ENCODE measurements at regions not wholly inside any gene's neighbourhood (a gene's known extent, or its start where the extent isn't known, plus 50 kb on each side); places are given as distances from the start of the nearest gene placed in this dataset.
"Not testable (repeated sequence)": the region's sequence is repeated elsewhere in the genome, so short reads cannot be mapped to it uniquely, and the experiment has no call there.

DNA sequence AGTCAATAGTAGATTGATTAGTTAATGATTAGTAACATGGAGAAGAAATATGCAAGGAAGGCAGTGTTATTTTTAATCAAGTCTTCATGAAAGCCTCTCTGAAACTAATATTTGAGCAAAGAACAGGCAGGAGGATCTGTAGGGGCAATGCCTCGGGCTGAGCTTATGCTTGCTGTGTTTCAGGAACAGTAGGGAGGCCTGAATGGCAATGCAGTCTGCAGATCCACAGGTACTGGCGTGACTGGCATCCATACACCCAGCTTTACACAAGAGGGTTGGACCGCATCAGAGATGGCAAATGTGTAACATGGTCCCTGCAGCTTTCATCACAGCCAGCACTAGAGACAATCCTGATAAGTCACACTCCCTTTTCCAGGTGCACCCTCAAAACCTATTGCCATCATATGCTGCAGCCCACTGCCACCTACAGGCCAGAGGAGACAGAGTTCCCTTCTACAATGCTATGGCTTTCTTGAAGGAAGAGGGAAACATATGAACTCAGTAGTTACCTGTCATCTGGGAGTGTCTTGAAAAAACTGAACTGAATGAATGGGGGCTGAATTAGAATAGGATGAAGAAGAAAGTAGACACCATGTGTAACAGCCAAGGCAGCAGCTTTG is 582.4 kb upstream of the RAB6C start:
- H3K9me3 ChIP-seq: no peaks in the 10 kb centered on the region

GRCh38 chr2:129400826-129401225 is 578.6 kb upstream of the RAB6C start:
- Histone ChIP-seq H3K4me3 (ENCODE audit: low read depth, low read length) (no peak overlapping the region), H3K27me3 (no peaks in the 10 kb centered on the region), H3K9me3 (no peaks in the 10 kb centered on the region), H3K4me1 (no peaks in the 10 kb centered on the region), H3K36me3 (no peaks in the 10 kb centered on the region)
- peak; percentile 25 for DNase-seq
- TF ChIP-seq, protein P1, sequence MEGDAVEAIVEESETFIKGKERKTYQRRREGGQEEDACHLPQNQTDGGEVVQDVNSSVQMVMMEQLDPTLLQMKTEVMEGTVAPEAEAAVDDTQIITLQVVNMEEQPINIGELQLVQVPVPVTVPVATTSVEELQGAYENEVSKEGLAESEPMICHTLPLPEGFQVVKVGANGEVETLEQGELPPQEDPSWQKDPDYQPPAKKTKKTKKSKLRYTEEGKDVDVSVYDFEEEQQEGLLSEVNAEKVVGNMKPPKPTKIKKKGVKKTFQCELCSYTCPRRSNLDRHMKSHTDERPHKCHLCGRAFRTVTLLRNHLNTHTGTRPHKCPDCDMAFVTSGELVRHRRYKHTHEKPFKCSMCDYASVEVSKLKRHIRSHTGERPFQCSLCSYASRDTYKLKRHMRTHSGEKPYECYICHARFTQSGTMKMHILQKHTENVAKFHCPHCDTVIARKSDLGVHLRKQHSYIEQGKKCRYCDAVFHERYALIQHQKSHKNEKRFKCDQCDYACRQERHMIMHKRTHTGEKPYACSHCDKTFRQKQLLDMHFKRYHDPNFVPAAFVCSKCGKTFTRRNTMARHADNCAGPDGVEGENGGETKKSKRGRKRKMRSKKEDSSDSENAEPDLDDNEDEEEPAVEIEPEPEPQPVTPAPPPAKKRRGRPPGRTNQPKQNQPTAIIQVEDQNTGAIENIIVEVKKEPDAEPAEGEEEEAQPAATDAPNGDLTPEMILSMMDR (IDR thresholded peaks at IDR 0.05; ENCODE audit: low read depth, low read length): no peak

More for the DNA sequence above, 582.4 kb upstream of the RAB6C start:
- DNase-seq: peak; percentile 14
- no peak overlapping the region for H3K4me3 ChIP-seq (ENCODE audit: low read depth, low read length)
- no peaks in the 10 kb centered on the region for H3K4me1 ChIP-seq
- no peaks in the 10 kb centered on the region for H3K36me3 ChIP-seq
- H3K27me3 ChIP-seq: no peaks in the 10 kb centered on the region
- TF ChIP-seq, protein P1 (IDR thresholded peaks at IDR 0.05; ENCODE audit: low read depth, low read length): peak; percentile 56

- TF ChIP-seq, protein P1 (IDR thresholded peaks at IDR 0.05; ENCODE audit: low read depth, low read length): no peak
- H3K4me3 ChIP-seq (ENCODE audit: low read depth, low read length): no peak overlapping the region
- no peaks in the 10 kb centered on the region for H3K4me1 ChIP-seq
- no peaks in the 10 kb centered on the region for H3K27me3 ChIP-seq
- H3K9me3 ChIP-seq: no peaks in the 10 kb centered on the region
- H3K36me3 ChIP-seq: no peaks in the 10 kb centered on the region
- no peak for DNase-seq
Observed at GRCh38 chr2:129402076-129402475, 577.4 kb upstream of the RAB6C start.

DNA sequence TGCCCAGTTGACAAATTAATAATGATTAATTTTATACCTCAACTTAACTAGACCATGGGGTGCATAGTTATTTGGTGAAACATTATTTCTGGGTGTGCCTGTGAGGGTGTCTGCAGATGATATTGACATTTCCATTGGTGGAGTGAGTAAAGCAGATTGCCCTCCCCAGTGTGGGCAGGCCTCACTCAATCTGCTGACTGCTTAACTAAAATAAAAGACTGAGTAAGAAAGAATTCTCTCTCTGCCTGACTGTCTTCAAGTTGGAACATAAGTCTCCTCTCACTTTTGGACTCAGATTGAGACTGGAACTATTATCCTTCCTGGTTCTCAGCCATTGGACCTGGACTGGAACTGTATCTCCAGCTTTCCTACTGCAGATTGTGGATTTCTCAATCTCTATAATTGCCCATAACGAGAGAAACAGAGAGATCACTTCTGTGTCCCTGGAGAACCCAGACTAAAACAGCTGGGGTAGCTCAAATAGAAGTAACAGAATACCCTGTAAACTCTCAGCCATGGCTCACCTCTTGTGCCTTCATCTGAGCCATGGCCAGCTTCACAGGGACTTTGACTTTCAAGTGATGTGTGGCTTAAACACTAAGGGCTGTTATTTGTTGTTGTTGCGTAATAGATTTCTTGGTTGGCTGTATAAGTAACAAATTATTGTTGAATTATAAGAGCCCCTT is 575.3 kb upstream of the RAB6C start:
- Histone ChIP-seq H3K4me1 (no peaks in the 10 kb centered on the region), H3K27me3 (no peaks in the 10 kb centered on the region), H3K9me3 (no peaks in the 10 kb centered on the region), H3K4me3 (ENCODE audit: low read depth, low read length) (no peak overlapping the region), H3K36me3 (no peaks in the 10 kb centered on the region)
- no peak for DNase-seq
- TF ChIP-seq, protein P1 (IDR thresholded peaks at IDR 0.05; ENCODE audit: low read depth, low read length): no peak

DNA sequence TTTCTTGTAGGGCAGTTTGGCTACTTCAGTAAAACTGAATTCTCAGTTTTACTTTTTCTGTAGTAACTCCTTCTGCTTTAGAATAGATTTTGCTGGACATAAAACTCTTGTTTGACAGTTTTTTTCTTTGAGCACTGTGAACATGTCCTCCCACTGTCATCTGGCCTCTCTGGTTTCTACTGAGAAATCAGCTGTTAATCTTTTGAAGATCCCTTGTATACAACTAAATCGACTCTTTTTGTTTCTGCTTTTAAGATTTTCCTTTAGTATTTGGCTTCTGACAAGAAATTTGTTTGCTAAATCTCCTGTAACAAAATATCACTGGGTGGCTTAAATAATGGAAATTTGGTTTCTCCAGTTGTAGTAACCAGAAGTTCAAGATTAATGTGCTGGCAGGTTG is 570.9 kb upstream of the RAB6C start:
- H3K4me3 ChIP-seq (ENCODE audit: low read depth, low read length): no peak overlapping the region
- H3K27me3 ChIP-seq: no peaks in the 10 kb centered on the region
- no peaks in the 10 kb centered on the region for H3K9me3 ChIP-seq
- DNase-seq: no peak
- H3K36me3 ChIP-seq: no peaks in the 10 kb centered on the region
- TF ChIP-seq, protein P1 (IDR thresholded peaks at IDR 0.05; ENCODE audit: low read depth, low read length): no peak
- no peaks in the 10 kb centered on the region for H3K4me1 ChIP-seq

DNA sequence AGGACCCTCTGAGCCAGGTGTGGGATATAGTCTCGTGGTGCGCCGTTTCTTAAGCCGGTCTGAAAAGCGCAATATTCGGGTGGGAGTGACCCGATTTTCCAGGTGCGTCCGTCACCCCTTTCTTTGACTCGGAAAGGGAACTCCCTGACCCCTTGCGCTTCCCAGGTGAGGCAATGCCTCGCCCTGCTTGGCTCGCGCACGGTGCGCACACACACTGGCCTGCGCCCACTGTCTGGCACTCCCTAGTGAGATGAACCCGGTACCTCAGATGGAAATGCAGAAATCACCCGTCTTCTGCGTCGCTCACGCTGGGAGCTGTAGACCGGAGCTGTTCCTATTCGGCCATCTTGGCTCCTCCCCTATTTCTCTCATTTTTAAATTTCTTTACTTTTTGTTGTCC is 562.4 kb upstream of the RAB6C start:
- H3K27me3 ChIP-seq, H3K36me3 ChIP-seq: not testable (repeated sequence)

More for the DNA sequence above, 562.4 kb upstream of the RAB6C start:
- DNase-seq; H3K4me3 ChIP-seq (ENCODE audit: low read depth, low read length); H3K4me1 ChIP-seq; H3K9me3 ChIP-seq: not testable (repeated sequence)
